ENCODE measurements at regions not wholly inside any gene's neighbourhood (a gene's known extent, or its start where the extent isn't known, plus 50 kb on each side); places are given as distances from the start of the nearest gene placed in this dataset.

DNA sequence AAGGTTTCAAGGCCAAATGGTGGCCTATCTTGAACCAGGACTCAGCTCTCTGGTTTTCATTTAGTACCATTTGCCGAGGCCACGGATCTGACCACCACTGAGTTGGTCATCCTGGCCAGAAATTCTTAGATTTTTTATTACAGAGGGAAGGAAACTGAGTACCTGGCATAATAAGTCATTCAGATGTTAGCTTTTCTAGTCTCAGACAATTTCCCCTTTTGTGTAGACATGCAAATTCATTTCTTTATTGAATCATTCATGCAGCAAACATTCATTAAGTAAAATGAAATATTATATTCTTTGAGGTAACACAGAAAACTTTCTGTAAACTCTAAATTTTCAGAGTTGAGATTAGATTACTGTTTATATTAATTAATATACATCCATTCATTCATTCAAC, 223.7 kb downstream of the PDCD6IP start:
- in situ Hi-C loops (cut with HindIII; ENCODE audit: low pct_unique_long_range_greater_than_20kb, low sequenced_read_pairs) (no loop called here), intact Hi-C loops (cut with micrococcal nuclease; ENCODE audit: unreplicated experiment) (no loop called here)
- no peak for TF ChIP-seq SIN3A (IDR thresholded peaks at IDR 0.05; ENCODE audit: borderline replicate concordance, insufficient read depth, low read depth, low read length)
- TF ChIP-seq, protein P1, sequence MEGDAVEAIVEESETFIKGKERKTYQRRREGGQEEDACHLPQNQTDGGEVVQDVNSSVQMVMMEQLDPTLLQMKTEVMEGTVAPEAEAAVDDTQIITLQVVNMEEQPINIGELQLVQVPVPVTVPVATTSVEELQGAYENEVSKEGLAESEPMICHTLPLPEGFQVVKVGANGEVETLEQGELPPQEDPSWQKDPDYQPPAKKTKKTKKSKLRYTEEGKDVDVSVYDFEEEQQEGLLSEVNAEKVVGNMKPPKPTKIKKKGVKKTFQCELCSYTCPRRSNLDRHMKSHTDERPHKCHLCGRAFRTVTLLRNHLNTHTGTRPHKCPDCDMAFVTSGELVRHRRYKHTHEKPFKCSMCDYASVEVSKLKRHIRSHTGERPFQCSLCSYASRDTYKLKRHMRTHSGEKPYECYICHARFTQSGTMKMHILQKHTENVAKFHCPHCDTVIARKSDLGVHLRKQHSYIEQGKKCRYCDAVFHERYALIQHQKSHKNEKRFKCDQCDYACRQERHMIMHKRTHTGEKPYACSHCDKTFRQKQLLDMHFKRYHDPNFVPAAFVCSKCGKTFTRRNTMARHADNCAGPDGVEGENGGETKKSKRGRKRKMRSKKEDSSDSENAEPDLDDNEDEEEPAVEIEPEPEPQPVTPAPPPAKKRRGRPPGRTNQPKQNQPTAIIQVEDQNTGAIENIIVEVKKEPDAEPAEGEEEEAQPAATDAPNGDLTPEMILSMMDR (IDR thresholded peaks at IDR 0.05), result no peak
- TF ChIP-seq POLR2AphosphoS5 (IDR thresholded peaks at IDR 0.05; ENCODE audit: low read depth, low read length), result no peak
- no peak for TF ChIP-seq REST (IDR thresholded peaks at IDR 0.05; ENCODE audit: insufficient read depth in 1 of 2, low read depth in 2 of 2, low read length in 1 of 2)
- TF ChIP-seq TCF7L2 (IDR thresholded peaks at IDR 0.05; ENCODE audit: low read depth, low read length), result no peak
- Histone ChIP-seq H3K27ac (ENCODE audit: low read length) (no peak overlapping the region), H3K9me3 (ENCODE audit: control insufficient read depth, insufficient read depth, low read depth, low read length) (no peaks in the 10 kb centered on the region), H3K4me1 (ENCODE audit: control insufficient read depth, insufficient read depth, low read length) (no peaks in the 10 kb centered on the region), H3K27me3 (ENCODE audit: control insufficient read depth, insufficient read depth, low read length) (no peaks in the 10 kb centered on the region), H3K4me3 (ENCODE audit: low read depth in 2 of 2, low read length in 2 of 2) (no peak overlapping the region), H3K36me3 (ENCODE audit: control insufficient read depth, insufficient read depth, low read length) (no peaks in the 10 kb centered on the region)
- ATAC-seq, result no peak
- no TSS peak for BruUV-seq (replicated peaks)
- POLR2A ChIA-PET, result no interaction called here
- DNase-seq (ENCODE audit: low read depth, low spot score), result no peak
- CTCF ChIA-PET, result no interaction called here

GRCh38 chr3:34024447-34025240, 226.2 kb downstream of the PDCD6IP start:
- Histone ChIP-seq H3K27ac (ENCODE audit: low read length) (no peak overlapping the region), H3K4me1 (ENCODE audit: control insufficient read depth, insufficient read depth, low read length) (no peaks in the 10 kb centered on the region), H3K4me3 (ENCODE audit: low read depth in 2 of 2, low read length in 2 of 2) (no peak overlapping the region), H3K36me3 (ENCODE audit: control insufficient read depth, insufficient read depth, low read length) (no peaks in the 10 kb centered on the region), H3K9me3 (ENCODE audit: control insufficient read depth, insufficient read depth, low read depth, low read length) (no peaks in the 10 kb centered on the region), H3K27me3 (ENCODE audit: control insufficient read depth, insufficient read depth, low read length) (no peaks in the 10 kb centered on the region)
- ATAC-seq (no peak), DNase-seq (ENCODE audit: low read depth, low spot score) (no peak)
- TF ChIP-seq, protein P1 (IDR thresholded peaks at IDR 0.05), result no peak
- TF ChIP-seq SIN3A (IDR thresholded peaks at IDR 0.05; ENCODE audit: borderline replicate concordance, insufficient read depth, low read depth, low read length), result no peak
- no peak for TF ChIP-seq REST (IDR thresholded peaks at IDR 0.05; ENCODE audit: insufficient read depth in 1 of 2, low read depth in 2 of 2, low read length in 1 of 2)
- POLR2A ChIA-PET, result no interaction called here
- in situ Hi-C loops (cut with HindIII; ENCODE audit: low pct_unique_long_range_greater_than_20kb, low sequenced_read_pairs), result no loop called here
- no TSS peak for BruUV-seq (replicated peaks)
- CTCF ChIA-PET, result no interaction called here
- intact Hi-C loops (cut with micrococcal nuclease; ENCODE audit: unreplicated experiment), result no loop called here
